Muscle of leg (tissue), 3 donors: ENCODE measurements at regions not wholly inside any gene's neighbourhood (a gene's known extent, or its start where the extent isn't known, plus 50 kb on each side); places are given as distances from the start of the nearest gene placed in this dataset.
"Not testable (repeated sequence)": the region's sequence is repeated elsewhere in the genome, so short reads cannot be mapped to it uniquely, and the experiment has no call there.

Experiments used
- DNase-seq: peaks from one replicate; pipeline ENCODE4 v3.0.0; 2013
- H3K27ac ChIP-seq: one replicate; pipeline ENCODE4 v1.5.1; 2013; ENCODE audit warnings: mild to moderate bottlenecking, low read length, control low read depth
- H3K27me3 ChIP-seq: one replicate; pipeline ENCODE4 v1.6.1; 2013; ENCODE audit warnings: low read length; ENCODE audit not compliant: control insufficient read depth, insufficient read depth
- H3K36me3 ChIP-seq: one replicate; pipeline ENCODE4 v1.6.1; 2013; ENCODE audit warnings: low read length; ENCODE audit not compliant: control insufficient read depth, insufficient read depth
- H3K4me1 ChIP-seq: one replicate; pipeline ENCODE4 v1.6.1; 2013; ENCODE audit warnings: low read length; ENCODE audit not compliant: control insufficient read depth, insufficient read depth
- H3K4me3 ChIP-seq: one replicate; pipeline ENCODE4 v1.5.1; 2013; ENCODE audit warnings: low read length, control low read depth
- H3K9me3 ChIP-seq: replicated peaks from 2 replicates; pipeline ENCODE4 v1.6.1; 2013; ENCODE audit warnings: low read depth, low read length; ENCODE audit not compliant: control insufficient read depth
- WGBS: methylation state at CpG from one replicate; pipeline ENCODE4 v1.1.5; 2013; ENCODE audit warnings: missing lambda C conversion rate; ENCODE audit not compliant: insufficient coverage; 5-methylcytosine and 5-hydroxymethylcytosine counted together

- no peak for DNase-seq
- Histone ChIP-seq H3K27ac (no peak overlapping the region), H3K9me3 (no peaks in the 10 kb centered on the region), H3K27me3 (peaks cover 2% of the 10 kb centered on the region), H3K4me1 (no peaks in the 10 kb centered on the region), H3K4me3 (no peak overlapping the region), H3K36me3 (no peaks in the 10 kb centered on the region)
- no CpG with 5 or more reads among the region's 3 CpGs for WGBS
These were observed 59.9 kb downstream of the MINAR1 start for GRCh38 chr15:79492065-79492464.

DNA sequence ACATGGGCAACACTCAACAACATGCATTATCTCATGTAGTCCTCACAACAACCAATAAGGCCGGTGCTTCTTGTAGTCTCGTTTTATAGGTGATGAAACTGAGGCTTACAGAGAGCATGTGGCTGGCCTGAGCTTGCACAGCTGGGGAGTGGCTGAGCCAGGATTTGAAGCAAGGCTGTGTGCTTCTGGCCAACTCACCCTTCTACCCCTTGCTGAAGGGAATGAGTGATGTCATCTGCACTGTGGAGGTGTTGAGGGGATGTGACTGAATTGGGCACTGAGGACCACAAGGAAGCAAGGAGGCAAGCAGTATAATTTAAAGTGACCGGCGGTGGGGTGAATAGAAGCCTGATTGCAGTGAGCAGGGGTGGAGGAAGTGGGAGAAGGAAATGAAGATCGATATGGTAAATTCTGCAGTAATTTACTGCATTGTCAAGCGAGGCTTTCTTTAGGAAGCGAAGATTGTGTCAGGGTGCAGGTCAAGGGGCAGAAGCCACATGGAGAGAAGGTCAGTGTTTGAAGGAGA lies 62.3 kb downstream of the MINAR1 start:
- Histone ChIP-seq H3K27me3 (peaks cover 2% of the 10 kb centered on the region), H3K36me3 (no peaks in the 10 kb centered on the region), H3K9me3 (no peaks in the 10 kb centered on the region), H3K4me1 (no peaks in the 10 kb centered on the region), H3K4me3 (no peak overlapping the region), H3K27ac (no peak overlapping the region)
- 55% methylated on average over 5 of the region's 7 CpGs for WGBS
- DNase-seq, result no peak

DNA sequence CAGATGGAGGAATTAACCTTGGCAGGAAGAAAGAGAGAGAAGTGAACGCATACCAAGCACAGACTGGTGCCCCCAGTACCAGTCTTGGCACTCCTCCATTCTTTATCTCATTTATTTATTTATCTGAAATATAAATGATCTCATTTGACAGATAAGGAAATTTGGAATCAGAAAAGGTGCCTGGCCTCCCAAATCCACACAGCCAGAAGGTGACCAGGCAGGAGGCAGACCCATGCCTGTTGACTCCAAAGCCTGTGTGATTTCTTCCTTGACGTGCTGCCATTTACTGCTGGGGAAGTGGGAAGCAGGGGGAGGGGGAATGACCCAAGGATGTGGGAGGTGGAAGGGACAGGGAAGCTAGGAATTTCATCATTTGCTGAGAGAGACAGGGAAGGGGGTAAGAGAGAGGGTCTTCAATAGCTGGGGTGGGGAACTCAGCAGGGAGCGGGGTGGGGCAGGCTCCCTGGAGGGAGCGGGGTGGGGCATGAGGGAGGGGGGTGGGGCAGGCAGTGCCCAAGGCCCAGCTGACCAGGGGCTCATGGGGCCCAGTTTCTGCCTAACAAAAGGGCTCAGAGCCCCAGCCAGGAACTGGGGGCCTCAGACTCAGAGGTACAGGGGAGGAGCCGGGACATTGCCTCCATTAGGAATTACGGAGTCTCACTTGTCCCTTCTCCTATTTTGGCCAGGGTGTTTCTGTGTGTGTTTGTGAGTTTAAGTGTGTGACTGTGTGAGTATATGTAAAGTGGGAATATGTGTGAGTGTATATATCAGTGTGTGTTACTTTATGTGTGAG lies 63.0 kb downstream of the MINAR1 start:
- H3K27ac ChIP-seq, result no peak overlapping the region

GRCh38 chr15:79495775-79496174 lies 63.6 kb downstream of the MINAR1 start:
- DNase-seq, result no peak
- Histone ChIP-seq H3K4me3 (no peak overlapping the region), H3K27ac (no peak overlapping the region), H3K4me1 (no peaks in the 10 kb centered on the region), H3K27me3 (peaks cover 2% of the 10 kb centered on the region), H3K9me3 (no peaks in the 10 kb centered on the region), H3K36me3 (no peaks in the 10 kb centered on the region)
- WGBS, result 55% methylated on average over 2 of the region's 2 CpGs

More for the DNA sequence above, 63.0 kb downstream of the MINAR1 start:
- Histone ChIP-seq H3K27me3 (peaks cover 2% of the 10 kb centered on the region), H3K9me3 (no peaks in the 10 kb centered on the region), H3K4me3 (no peak overlapping the region), H3K36me3 (no peaks in the 10 kb centered on the region), H3K4me1 (no peaks in the 10 kb centered on the region)
- 50% methylated on average over 3 of the region's 6 CpGs for WGBS
- no peak for DNase-seq

DNA sequence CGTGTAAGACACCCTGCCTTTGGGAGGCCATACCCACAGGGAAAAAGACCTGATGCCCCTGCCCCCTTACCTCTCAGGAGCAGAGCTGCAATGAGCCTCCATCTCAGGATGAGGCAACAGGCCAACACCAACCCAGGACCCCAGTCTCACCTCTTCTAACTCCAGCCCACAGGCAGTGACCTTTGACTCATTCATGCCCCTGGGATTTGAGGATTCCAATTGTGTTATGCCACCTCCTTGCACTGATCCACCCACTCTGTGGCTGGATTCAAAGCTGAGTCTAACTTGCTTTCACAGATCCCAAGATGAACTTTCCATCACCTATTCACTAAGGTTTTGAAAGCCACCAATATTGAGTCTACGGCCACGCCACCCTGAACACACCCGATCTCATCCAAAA lies 64.7 kb downstream of the MINAR1 start:
- WGBS, result 100% methylated on average over 1 of the region's 4 CpGs
- peaks cover 2% of the 10 kb centered on the region for H3K27me3 ChIP-seq
- H3K27ac ChIP-seq, result no peak overlapping the region
- no peak overlapping the region for H3K4me3 ChIP-seq
- no peak for DNase-seq
- no peaks in the 10 kb centered on the region for H3K9me3 ChIP-seq
- H3K4me1 ChIP-seq, result no peaks in the 10 kb centered on the region
- no peaks in the 10 kb centered on the region for H3K36me3 ChIP-seq

- no peak for DNase-seq
- 0% methylated on average over 1 of the region's 5 CpGs for WGBS
- no peak overlapping the region for H3K4me3 ChIP-seq
- no peak overlapping the region for H3K27ac ChIP-seq
- H3K27me3 ChIP-seq, result no peaks in the 10 kb centered on the region
- no peaks in the 10 kb centered on the region for H3K4me1 ChIP-seq
- no peaks in the 10 kb centered on the region for H3K9me3 ChIP-seq
- no peaks in the 10 kb centered on the region for H3K36me3 ChIP-seq
These were observed 69.0 kb downstream of the MINAR1 start for GRCh38 chr15:79501086-79501485.

DNA sequence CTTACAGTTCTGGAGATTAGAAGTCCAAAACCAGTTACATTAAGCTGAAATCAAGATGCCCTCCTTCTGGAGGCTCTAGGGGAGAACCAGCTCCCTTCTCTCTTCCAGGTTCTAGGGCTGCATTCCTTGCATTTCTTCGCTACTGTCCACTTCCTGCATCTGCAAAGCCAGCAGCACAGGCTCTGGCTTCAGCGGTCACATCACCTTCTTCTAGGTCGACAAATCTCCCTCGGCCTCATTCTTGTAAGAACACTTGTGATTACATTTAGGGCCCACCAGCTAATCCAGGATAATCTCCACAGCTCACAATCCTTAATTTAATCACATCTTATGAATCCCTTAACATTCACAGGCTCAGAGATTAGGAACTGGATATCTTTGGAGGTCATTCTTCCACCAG lies 73.8 kb downstream of the MINAR1 start:
- Histone ChIP-seq H3K27me3 (no peaks in the 10 kb centered on the region), H3K4me3 (no peak overlapping the region), H3K4me1 (no peaks in the 10 kb centered on the region), H3K36me3 (no peaks in the 10 kb centered on the region), H3K27ac (no peak overlapping the region), H3K9me3 (no peaks in the 10 kb centered on the region)
- DNase-seq, result no peak
- WGBS, result 83% methylated on average over 4 of the region's 4 CpGs

DNA sequence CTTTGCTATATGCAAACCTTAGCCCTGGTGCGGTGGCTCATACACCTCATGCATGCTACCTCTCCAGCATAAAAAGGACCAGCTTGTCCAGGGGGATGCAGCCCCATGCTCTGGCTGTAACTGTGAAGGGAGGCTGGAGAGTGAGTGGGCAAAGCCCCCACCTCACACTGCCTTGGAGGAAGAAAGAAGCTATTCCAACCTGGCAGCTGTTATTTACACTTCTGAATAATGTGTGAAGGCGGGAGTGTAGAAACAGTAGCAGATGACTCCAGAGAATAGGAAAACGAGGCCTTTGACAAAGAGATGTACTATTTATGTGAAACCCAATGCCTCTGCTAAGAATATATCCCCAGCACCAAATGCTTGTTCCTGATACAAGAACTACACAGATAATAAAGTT lies 80.7 kb downstream of the MINAR1 start:
- H3K27ac ChIP-seq, DNase-seq, H3K4me1 ChIP-seq, H3K9me3 ChIP-seq, H3K4me3 ChIP-seq, H3K27me3 ChIP-seq, H3K36me3 ChIP-seq: not testable (repeated sequence)
- no CpG with 5 or more reads among the region's 3 CpGs for WGBS

DNA sequence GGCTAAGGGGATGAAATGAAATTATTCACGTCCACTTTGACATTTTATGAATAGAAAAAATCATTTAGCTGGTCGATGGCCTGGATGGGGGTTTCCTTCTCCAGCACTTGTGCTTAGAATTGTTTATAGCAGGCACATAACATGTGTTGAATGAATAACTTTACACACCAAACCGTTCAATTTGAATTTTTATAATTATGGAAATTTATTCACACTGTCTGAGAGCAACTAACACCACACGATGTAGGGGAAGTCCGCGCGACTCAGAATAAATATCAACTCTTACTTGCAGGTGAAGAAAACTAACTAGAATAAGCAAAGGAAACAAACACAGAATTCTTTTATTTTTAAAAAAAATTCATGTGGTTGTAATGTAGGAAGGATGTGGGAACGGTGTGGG lies 81.3 kb downstream of the MINAR1 start:
- no peaks in the 10 kb centered on the region for H3K9me3 ChIP-seq
- H3K4me3 ChIP-seq, result no peak overlapping the region
- H3K27me3 ChIP-seq, result no peaks in the 10 kb centered on the region
- H3K4me1 ChIP-seq, result no peaks in the 10 kb centered on the region
- H3K36me3 ChIP-seq, result no peaks in the 10 kb centered on the region
- WGBS, result no CpG with 5 or more reads among the region's 8 CpGs
- no peak overlapping the region for H3K27ac ChIP-seq
- no peak for DNase-seq

- no peak overlapping the region for H3K27ac ChIP-seq
- no peak overlapping the region for H3K4me3 ChIP-seq
- no peaks in the 10 kb centered on the region for H3K36me3 ChIP-seq
- no peaks in the 10 kb centered on the region for H3K27me3 ChIP-seq
- WGBS, result 79% methylated on average over 5 of the region's 5 CpGs
- H3K9me3 ChIP-seq, result no peaks in the 10 kb centered on the region
- no peaks in the 10 kb centered on the region for H3K4me1 ChIP-seq
- no peak for DNase-seq
These were observed 81.8 kb downstream of the MINAR1 start for GRCh38 chr15:79513940-79514339.
